Large intestine (tissue), 3 donors: ENCODE measurements at regions not wholly inside any gene's neighbourhood (a gene's known extent, or its start where the extent isn't known, plus 50 kb on each side); places are given as distances from the start of the nearest gene placed in this dataset.

Experiments used
- DNase-seq, 2 donors: peaks; one replicate each; pipeline versions ENCODE4 v3.0.0 to v3.0.0-alpha.2; 2013
- H3K27ac ChIP-seq: one replicate; pipeline ENCODE4 v1.5.1; 2013; ENCODE audit warnings: low read length
- H3K27me3 ChIP-seq: 2 replicates; pipeline ENCODE4 v1.6.1; 2013; ENCODE audit warnings: low read length; ENCODE audit not compliant: control insufficient read depth, insufficient read depth
- H3K36me3 ChIP-seq: 2 replicates; pipeline ENCODE4 v1.6.1; 2013; ENCODE audit warnings: low read length; ENCODE audit not compliant: control insufficient read depth, insufficient read depth
- H3K4me1 ChIP-seq: one replicate; pipeline ENCODE4 v1.6.1; 2013; ENCODE audit warnings: low read length; ENCODE audit not compliant: control insufficient read depth, insufficient read depth
- H3K4me3 ChIP-seq: one replicate; pipeline ENCODE4 v1.5.1; 2013; ENCODE audit warnings: low read length
- H3K9me3 ChIP-seq: one replicate; pipeline ENCODE4 v1.6.1; 2013; ENCODE audit warnings: mild to moderate bottlenecking, low read depth, low read length, moderate library complexity; ENCODE audit not compliant: control insufficient read depth
- WGBS: methylation state at CpG from one replicate; pipeline ENCODE4 v1.1.5; 2013; ENCODE audit warnings: low lambda C conversion rate; ENCODE audit not compliant: insufficient coverage; 5-methylcytosine and 5-hydroxymethylcytosine counted together

DNA sequence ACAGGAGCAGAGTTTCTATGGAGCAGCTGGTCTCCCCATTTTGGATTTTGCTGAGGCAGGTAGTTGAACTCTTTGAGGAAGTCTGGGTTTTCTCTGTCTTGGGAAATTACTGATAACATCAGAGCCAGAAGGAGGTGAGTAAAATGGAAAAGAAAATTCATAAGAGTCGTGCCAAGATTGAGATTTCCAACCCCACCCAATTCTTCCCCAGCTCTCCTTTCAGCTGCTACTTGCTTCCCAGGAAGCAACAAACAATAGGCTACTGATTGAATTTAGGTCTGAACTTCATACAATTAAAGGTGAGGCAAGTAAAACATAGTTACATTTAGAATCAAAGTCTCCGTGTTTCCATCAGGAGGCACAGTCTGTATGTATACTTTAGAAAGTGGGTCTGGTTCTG is 54.6 kb upstream of the EOLA2 start:
- Histone ChIP-seq H3K27me3 (no peaks in the 10 kb centered on the region), H3K9me3 (no peaks in the 10 kb centered on the region), H3K27ac (no peak overlapping the region), H3K4me3 (no peak overlapping the region), H3K36me3 (peaks cover 4% of the 10 kb centered on the region), H3K4me1 (no peaks in the 10 kb centered on the region)
- no CpG with 5 or more reads among the region's 2 CpGs for WGBS
- DNase-seq = no peak

DNA sequence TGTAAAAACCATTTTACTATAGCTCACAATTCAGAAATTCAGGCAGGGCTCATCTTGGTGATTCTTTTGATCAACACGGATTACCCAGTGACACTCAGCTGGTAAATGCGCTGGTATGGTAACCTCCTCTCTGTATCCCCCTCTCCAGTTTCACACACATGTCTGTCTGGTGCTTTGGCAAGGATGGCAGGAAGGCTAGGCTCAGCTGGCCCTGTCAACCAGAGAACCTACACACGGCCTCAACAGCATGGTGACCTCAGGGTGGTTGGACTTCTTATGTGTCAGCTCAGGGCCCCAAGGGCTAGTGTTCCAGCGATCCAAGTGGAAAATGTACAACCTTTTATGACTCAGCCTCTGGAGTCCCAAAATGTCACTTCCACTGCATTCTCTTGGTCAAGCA is 55.7 kb upstream of the EOLA2 start:
- Histone ChIP-seq H3K9me3 (no peaks in the 10 kb centered on the region), H3K27me3 (no peaks in the 10 kb centered on the region), H3K27ac (no peak overlapping the region), H3K36me3 (peaks cover 4% of the 10 kb centered on the region), H3K4me1 (no peaks in the 10 kb centered on the region), H3K4me3 (no peak overlapping the region)
- no CpG with 5 or more reads among the region's 4 CpGs for WGBS
- DNase-seq = no peak

DNA sequence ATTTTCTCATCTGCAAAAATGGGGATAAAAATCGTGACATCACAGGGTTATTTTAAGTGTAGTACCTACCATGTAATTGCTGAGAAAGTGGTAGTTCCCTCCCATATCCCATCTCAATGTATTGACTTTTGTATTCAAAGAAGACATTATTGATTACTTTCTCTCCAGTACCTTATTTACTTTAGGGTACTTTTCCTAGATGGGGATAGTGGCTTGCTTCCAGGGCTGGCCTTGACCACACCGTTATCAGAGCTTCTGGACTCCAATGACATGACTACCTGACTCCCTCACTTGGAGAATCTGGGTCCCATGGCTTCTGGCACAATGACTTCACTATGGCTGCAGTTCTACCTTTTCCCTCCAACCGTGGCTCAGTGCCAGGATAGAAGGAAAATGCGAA is 58.2 kb upstream of the EOLA2 start:
- no peaks in the 10 kb centered on the region for H3K9me3 ChIP-seq
- H3K36me3 ChIP-seq = peaks cover 4% of the 10 kb centered on the region
- DNase-seq = no peak
- H3K27ac ChIP-seq = no peak overlapping the region
- H3K27me3 ChIP-seq = no peaks in the 10 kb centered on the region
- no peak overlapping the region for H3K4me3 ChIP-seq
- WGBS = no CpG with 5 or more reads among the region's 4 CpGs
- no peaks in the 10 kb centered on the region for H3K4me1 ChIP-seq

DNA sequence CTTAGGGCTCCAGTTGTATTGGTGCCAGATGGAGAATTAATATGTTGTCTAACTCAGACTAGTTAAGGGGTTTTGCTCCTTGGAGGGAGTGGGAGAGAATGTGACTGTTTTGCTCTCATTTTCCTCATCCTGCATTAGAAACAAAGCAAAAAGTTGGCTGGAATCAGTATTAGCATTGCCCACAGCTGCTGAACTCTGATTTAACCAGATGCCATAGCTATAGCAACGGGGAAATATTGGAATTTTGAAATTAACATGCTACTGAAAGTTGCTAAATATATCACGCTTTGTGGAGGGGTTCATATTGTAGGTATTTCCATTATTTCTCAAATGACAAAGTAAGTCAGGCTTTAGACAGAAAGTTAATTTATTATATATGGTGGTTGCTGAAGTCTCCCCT is 66.7 kb upstream of the EOLA2 start:
- H3K27me3 ChIP-seq = no peaks in the 10 kb centered on the region
- no peaks in the 10 kb centered on the region for H3K9me3 ChIP-seq
- no peaks in the 10 kb centered on the region for H3K4me1 ChIP-seq
- no peaks in the 10 kb centered on the region for H3K36me3 ChIP-seq
- no peak for DNase-seq
- no peak overlapping the region for H3K4me3 ChIP-seq
- no peak overlapping the region for H3K27ac ChIP-seq
- WGBS = no CpG with 5 or more reads among the region's 2 CpGs

DNA sequence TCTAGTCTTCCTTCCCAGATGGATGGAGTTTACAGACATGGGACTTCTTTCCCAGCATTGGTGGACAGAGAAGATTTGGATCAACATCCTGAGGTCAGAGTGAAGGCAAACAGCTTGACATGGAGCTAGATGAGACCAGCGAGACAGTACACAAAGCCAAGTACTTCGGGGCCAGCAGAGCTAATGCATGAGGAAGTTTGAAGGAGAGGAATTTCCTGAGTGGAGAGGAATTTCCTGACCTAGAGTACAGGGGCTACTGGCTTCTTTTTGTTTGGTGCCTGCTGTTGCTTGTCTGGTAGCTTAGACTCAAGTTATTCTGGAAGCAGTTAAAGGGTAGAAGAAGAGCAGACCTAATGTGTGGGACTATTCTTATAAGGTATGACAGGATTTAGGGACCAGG is 69.1 kb upstream of the EOLA2 start:
- DNase-seq = no peak
- H3K9me3 ChIP-seq = no peaks in the 10 kb centered on the region
- no peak overlapping the region for H3K27ac ChIP-seq
- H3K36me3 ChIP-seq = no peaks in the 10 kb centered on the region
- no CpG with 5 or more reads among the region's 2 CpGs for WGBS
- H3K4me1 ChIP-seq = no peaks in the 10 kb centered on the region
- no peaks in the 10 kb centered on the region for H3K27me3 ChIP-seq
- H3K4me3 ChIP-seq = no peak overlapping the region

DNA sequence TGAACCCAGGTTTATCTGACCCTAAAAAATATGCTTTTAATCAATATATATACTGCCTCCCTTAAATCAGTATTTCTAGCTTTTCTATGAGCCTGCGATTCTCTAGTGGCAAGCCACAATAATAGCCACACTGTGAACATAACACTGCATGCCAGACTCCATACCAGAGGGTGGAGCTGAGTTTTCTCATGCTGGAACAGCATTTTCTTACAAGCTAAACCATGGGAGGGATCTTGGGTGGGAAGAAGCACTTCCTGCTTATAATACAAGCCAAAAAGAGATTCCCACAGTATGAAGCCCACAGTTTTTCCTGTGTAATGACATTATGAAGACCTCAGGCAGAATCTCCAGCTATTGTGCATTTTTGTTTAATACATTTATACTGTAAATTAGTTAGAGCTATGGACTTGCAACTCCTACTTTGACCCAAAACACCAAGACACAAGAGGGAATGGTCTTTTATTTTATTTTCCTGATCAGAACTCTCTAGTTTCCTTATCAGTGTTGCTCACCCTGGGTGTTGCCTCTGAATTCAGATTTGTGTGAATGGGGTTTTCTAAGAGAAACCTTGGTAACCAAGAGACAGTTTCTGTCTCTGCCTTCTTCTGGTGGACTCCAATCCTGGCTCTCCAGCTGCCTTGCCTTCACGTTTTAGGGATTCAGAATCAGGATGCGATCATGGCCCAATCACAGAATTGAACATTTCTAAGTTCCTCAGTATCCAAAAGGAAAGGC is 74.5 kb upstream of the EOLA2 start:
- Histone ChIP-seq H3K4me1 (no peaks in the 10 kb centered on the region), H3K4me3 (no peak overlapping the region), H3K27me3 (no peaks in the 10 kb centered on the region), H3K27ac (no peak overlapping the region), H3K36me3 (no peaks in the 10 kb centered on the region), H3K9me3 (no peaks in the 10 kb centered on the region)
- WGBS = no CpG with 5 or more reads among the region's 3 CpGs
- no peak for DNase-seq

DNA sequence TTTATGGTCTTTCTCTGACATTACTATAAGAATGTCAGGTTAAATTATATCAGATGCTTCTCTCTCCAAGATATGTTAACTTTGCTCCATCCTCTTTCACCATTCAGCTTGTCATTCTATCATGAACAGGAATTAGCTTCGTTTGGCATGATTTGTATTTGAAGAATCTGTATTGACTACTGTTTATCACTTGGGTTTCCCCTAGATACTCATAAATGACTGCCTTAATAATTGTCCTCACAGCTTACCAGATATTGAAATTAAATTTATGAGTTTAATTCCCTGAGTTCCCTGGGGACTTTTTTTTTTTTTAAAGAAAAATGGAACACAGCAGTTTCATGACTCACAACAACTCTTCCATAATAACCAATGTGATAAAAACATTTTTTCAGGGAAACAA is 76.2 kb upstream of the EOLA2 start:
- Histone ChIP-seq H3K27ac (no peak overlapping the region), H3K9me3 (no peaks in the 10 kb centered on the region), H3K36me3 (no peaks in the 10 kb centered on the region), H3K4me1 (no peaks in the 10 kb centered on the region), H3K4me3 (no peak overlapping the region), H3K27me3 (no peaks in the 10 kb centered on the region)
- no CpG with 5 or more reads among the region's 1 CpG for WGBS
- no peak for DNase-seq

DNA sequence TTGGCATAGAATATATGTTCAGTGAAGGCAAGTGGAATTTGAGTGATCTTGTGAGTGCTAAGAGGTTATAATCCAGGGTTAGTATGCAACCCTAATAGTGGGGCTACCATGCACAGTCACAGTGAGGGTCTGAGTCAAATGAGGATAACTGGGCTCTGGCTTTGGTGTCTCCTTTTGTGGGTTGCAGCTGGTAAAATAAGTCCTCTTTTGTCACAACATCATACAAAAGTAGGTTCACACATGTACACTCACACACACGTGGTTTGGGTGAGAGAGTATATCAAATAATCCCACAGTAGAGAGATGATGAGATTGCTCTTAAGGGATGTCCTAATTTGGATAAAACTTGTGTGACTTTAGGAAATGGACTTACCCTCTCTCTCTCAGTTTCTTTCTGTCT is 79.6 kb upstream of the EOLA2 start:
- no peak for DNase-seq
- H3K27ac ChIP-seq = no peak overlapping the region
- no peak overlapping the region for H3K4me3 ChIP-seq
- WGBS = no CpG with 5 or more reads among the region's 1 CpG
- no peaks in the 10 kb centered on the region for H3K9me3 ChIP-seq
- H3K36me3 ChIP-seq = no peaks in the 10 kb centered on the region
- no peaks in the 10 kb centered on the region for H3K27me3 ChIP-seq
- H3K4me1 ChIP-seq = no peaks in the 10 kb centered on the region

DNA sequence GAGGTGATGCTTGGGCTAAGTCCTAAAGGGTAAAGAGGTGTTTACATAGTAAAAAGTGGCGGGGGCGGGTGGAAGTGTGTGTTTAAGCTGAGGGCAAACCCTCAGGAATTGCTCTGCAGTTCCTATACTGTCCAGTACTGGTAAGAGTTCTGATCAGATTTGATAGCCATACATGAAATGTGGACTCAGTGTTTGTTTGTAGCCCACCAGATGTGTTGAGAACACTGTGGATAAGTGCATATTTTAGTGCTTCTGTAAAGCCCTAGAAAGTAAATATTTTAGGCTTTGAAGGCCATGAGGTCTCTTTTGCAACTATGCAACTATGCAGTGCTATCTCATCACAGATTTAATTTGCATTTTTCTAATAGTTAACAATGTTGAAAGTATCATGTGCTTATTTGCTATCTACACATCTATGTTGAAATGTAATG is 80.7 kb upstream of the EOLA2 start:
- H3K4me1 ChIP-seq = no peaks in the 10 kb centered on the region
- no peaks in the 10 kb centered on the region for H3K36me3 ChIP-seq
- H3K4me3 ChIP-seq = no peak overlapping the region
- no peak overlapping the region for H3K27ac ChIP-seq
- WGBS = no CpG with 5 or more reads among the region's 2 CpGs
- H3K9me3 ChIP-seq = no peaks in the 10 kb centered on the region
- no peaks in the 10 kb centered on the region for H3K27me3 ChIP-seq
- DNase-seq = no peak

DNA sequence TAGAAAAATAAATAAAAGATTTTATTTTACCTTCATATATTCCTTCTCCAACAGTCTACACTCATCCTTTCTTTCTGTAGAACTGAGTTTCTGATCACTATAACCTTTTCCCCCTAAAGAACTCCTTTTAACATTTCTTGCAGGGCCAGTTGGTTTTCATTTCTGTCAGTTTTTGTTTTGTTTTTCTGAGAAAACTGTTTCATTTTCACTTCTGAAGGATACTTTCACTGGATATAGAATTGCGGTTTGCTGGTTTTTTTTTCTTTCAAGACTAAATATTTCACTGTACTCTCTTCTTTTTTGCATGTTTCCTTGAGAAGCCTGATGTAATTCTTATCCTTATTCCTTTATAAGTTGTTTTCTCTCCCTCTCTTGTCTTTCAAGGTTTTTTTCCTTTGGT is 90.4 kb upstream of the EOLA2 start:
- Histone ChIP-seq H3K36me3 (no peaks in the 10 kb centered on the region), H3K27ac (no peak overlapping the region), H3K4me1 (no peaks in the 10 kb centered on the region), H3K9me3 (no peaks in the 10 kb centered on the region), H3K4me3 (no peak overlapping the region), H3K27me3 (no peaks in the 10 kb centered on the region)
- DNase-seq = no peak
- no CpG with 5 or more reads among the region's 1 CpG for WGBS

DNA sequence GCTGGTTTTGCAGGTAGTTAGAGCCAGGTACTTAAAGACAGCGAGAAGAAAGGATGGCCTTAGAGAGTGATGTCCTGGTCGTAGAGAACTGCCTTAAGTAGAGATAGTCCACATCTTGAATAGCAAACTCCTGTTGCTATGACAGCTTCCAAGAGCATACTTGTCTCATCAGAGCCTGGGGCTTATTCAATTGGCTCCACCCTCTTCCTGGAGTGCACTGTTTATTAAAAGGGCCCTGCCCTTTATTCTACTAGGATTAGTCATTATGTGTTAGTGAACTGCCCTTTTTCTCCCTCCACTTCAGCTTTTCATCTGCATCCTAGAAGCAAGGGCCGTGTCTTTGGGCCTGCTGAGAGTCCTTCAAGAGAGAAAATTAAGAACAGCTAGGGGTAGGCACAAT is 94.5 kb upstream of the EOLA2 start:
- no peak overlapping the region for H3K27ac ChIP-seq
- no CpG with 5 or more reads among the region's 3 CpGs for WGBS
- no peaks in the 10 kb centered on the region for H3K27me3 ChIP-seq
- no peaks in the 10 kb centered on the region for H3K9me3 ChIP-seq
- peak; percentile 7 to 22 for DNase-seq
- no peak overlapping the region for H3K4me3 ChIP-seq
- no peaks in the 10 kb centered on the region for H3K36me3 ChIP-seq
- no peaks in the 10 kb centered on the region for H3K4me1 ChIP-seq
